GM13976 (cell line): ENCODE measurements at regions not wholly inside any gene's neighbourhood (a gene's known extent, or its start where the extent isn't known, plus 50 kb on each side); places are given as distances from the start of the nearest gene placed in this dataset.

Source experiments
- DNase-seq: peaks from one replicate; pipeline ENCODE4 v3.0.0; 2012; ENCODE audit warnings: low spot score
- CTCF ChIP-seq: IDR thresholded peaks from 2 replicates; pipeline ENCODE4 v1.5.1; 2012; ENCODE audit warnings: borderline replicate concordance, mild to moderate bottlenecking; ENCODE audit not compliant: insufficient read depth; ENCODE audit errors: extremely low read depth, missing control alignments, control extremely low read depth
- in situ Hi-C: fragments of 300-500 bp; cut with MboI; formaldehyde crosslinking; loops from one replicate; pipeline ENCODE4 v1.12.0; 2022; ENCODE audit warnings: low sequenced_read_pairs, mixed read lengths, inconsistent platforms; ENCODE audit not compliant: unreplicated experiment

DNA sequence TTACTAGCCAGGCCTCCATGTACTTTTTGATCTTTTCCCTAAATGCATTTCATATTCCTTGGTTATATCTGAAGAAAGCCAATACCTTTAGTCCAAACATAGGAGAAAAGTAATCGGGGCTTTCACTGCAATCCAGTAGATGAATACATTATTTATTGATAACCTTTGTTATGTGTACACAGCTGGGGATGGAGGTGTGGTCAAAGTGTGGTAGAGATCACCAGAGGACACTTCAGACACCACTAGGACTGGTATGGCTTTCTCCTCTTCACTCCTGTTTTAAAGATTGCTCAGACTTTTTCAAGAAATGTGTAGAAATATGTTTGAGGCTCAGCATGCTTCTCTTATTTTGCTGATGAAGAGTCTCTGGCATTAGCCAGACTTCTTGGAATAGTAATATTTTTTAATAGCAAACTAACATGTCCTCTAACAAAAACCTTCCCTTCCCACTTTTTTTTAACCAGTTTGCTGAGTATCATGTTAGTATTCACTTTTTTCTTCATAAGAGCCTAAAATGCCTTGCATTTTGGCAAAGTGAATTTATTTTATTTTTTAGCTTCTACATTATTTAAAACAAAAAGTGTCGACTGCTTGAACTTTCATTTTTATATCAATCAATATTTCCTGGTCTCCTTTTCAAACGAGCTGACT is 65.6 kb upstream of the MBNL1 start:
- no peak for DNase-seq
- TF ChIP-seq CTCF = no peak
- in situ Hi-C loops = no loop called here

GRCh38 chr3:152203652-152204051 is 65.1 kb upstream of the MBNL1 start:
- DNase-seq = no peak
- no peak for TF ChIP-seq CTCF
- in situ Hi-C loops = no loop called here

DNA sequence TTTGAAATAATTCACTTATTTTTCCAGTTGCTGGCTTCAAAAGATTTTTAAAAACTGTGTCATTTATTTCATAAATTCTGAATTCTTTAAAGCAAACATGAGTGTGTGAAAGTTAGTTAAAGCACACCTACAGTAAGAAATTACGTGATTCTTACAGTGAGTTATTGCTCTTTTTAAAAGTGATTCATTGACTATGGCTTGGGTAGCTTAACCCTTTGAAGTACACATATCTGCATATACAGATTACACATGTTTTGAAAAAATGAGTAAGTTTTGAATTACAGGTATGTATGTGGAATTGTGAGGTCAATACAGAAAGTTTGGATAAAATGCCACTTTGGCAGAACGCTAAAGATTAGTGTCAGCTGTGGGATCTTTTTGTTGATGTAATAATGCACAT is 64.5 kb upstream of the MBNL1 start:
- TF ChIP-seq CTCF = no peak
- in situ Hi-C loops = no loop called here
- no peak for DNase-seq

DNA sequence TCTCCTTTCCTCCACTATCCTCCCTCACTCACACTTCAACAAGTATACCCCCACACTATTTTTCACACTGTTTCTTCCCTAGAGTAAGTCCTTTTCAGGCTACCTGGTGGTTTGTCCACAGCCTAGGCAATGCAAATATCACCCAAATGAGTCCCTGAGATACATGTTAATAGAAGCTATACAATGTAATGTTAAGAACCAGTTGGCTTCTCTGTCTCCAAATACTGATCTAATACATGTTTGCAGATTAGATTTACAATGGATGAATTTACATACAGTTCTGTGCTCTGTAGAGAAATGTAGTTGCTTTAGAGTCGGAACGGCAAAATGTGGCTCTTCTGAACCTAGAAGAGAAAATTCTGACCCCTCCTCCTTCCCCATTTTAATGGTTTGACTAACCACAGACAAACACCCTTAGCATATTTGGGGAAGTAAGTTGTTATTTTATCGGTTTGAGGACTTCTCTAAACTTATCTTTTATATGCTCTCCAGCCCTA is 63.6 kb upstream of the MBNL1 start:
- TF ChIP-seq CTCF = no peak
- no peak for DNase-seq
- in situ Hi-C loops = no loop called here

- TF ChIP-seq CTCF = no peak
- no peak for DNase-seq
- in situ Hi-C loops = no loop called here
These were observed 62.4 kb upstream of the MBNL1 start for GRCh38 chr3:152206243-152206760.

DNA sequence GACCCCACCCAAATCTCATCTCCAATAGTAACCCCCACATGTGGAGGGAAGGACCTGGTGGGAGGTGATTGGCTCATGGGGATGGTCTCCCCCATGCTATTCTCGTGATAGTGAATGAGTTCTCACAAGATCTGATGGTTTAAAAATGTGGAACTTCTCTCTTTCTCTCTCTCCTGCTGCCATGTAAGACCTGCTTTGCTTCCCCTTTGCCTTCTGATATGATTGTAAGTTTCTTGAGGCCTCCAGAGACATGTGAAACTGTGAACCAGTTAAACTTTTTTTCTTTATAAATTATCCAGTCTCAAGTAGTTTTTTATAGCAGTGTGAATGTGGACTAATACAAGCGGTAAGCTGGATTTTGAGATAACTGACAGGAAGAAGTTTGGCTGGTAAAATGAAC is 60.3 kb upstream of the MBNL1 start:
- no peak for TF ChIP-seq CTCF
- no peak for DNase-seq
- in situ Hi-C loops = no loop called here
